NT2/D1 (cell line): ENCODE measurements at regions not wholly inside any gene's neighbourhood (a gene's known extent, or its start where the extent isn't known, plus 50 kb on each side); places are given as distances from the start of the nearest gene placed in this dataset.

Source experiments
- SUZ12 ChIP-seq: IDR thresholded peaks from 2 replicates; pipeline ENCODE4 v1.6.1; 2011; ENCODE audit not compliant: insufficient read length, insufficient read depth; ENCODE audit errors: extremely low read depth
- YY1 ChIP-seq: IDR thresholded peaks from 2 replicates; pipeline ENCODE4 v1.6.1; 2011; ENCODE audit not compliant: insufficient read length, insufficient read depth

DNA sequence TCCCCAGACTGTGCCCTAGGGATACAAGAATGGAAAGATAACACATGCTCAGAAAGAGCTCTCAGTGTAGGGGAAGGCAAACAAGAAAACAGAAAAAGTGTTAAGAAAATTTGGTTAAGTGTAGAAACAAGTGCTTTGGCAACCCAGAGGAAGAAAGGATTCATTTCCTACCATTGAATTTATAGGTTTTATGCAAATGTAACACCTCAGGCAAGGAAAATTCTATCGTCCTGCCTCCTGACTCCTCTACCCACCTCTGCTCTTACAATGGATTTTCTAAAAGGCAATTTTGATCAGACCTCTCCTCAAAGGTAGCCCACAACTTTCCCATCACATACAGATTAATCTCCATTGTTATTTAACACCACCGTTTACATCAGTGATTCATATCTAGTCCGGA is 298.7 kb downstream of the RFC3 start:
- no peak for TF ChIP-seq YY1
- TF ChIP-seq SUZ12 = no peak
